ENCODE measurements at regions not wholly inside any gene's neighbourhood (a gene's known extent, or its start where the extent isn't known, plus 50 kb on each side); places are given as distances from the start of the nearest gene placed in this dataset.

DNA sequence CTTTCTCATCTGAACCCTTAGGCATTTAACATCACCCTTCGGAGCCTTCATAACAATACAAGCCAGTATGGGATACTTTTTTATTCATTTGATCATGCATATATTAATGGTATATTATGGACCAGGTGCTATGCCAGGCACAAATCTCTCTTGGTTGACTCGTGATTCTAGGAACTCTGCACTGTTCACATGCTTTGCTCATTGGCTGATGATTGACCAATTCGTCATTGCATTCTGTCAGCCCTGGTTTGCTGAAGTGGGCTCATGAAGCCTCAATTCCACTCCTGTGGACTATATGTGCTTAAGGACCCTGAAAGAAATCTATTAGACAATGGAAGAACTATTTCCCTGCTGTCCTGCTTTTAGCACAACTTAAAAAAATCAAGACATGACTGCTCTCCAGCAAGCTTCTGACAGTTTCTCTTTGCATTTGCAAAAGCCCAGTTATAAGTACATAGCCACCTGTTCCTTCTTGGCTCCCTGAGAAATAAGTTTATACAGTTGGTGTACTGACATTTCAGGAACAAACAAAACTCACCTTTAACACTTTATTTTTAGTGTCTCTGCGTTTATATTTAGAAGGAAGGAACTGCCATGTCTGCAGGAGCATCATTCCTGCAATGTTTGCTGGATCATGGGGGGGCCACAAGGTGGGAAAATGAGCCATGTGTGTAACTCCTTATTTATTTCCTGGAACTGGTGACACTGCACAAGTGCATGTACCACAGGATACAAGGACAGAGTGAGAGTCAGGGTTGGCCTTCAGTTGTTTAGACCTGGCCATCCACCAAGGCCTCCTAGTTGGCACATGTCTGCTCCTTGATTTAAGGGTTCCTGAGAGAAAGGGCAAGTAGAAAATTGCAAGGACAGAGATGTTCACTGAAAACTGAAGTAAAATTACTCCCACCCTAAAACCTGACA, 146.0 kb upstream of the NAMPT start:
- TF ChIP-seq POLR2A (IDR thresholded peaks at IDR 0.05), result no peak
- no peak for TF ChIP-seq EP300 (IDR thresholded peaks at IDR 0.05)
- TF ChIP-seq, protein P1, sequence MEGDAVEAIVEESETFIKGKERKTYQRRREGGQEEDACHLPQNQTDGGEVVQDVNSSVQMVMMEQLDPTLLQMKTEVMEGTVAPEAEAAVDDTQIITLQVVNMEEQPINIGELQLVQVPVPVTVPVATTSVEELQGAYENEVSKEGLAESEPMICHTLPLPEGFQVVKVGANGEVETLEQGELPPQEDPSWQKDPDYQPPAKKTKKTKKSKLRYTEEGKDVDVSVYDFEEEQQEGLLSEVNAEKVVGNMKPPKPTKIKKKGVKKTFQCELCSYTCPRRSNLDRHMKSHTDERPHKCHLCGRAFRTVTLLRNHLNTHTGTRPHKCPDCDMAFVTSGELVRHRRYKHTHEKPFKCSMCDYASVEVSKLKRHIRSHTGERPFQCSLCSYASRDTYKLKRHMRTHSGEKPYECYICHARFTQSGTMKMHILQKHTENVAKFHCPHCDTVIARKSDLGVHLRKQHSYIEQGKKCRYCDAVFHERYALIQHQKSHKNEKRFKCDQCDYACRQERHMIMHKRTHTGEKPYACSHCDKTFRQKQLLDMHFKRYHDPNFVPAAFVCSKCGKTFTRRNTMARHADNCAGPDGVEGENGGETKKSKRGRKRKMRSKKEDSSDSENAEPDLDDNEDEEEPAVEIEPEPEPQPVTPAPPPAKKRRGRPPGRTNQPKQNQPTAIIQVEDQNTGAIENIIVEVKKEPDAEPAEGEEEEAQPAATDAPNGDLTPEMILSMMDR (IDR thresholded peaks at IDR 0.05), result no peak
